Heart right ventricle (tissue), 16 donors: ENCODE measurements at regions not wholly inside any gene's neighbourhood (a gene's known extent, or its start where the extent isn't known, plus 50 kb on each side); places are given as distances from the start of the nearest gene placed in this dataset.

Experiments
- ATAC-seq, 8 donors: fragments of 200-7000 bp; cut with Tn5 transposase; one replicate each; pipeline ENCODE4 v1.9.1; 2020; ENCODE audit warnings: mild to moderate bottlenecking in 8 of 8, moderate library complexity in 8 of 8, moderate number of reproducible peaks in 1 of 8
- DNase-seq, 2 donors: peaks; one replicate each; pipeline ENCODE4 v3.0.0-alpha.2; 2020
- H3K27ac ChIP-seq, 10 donors: fragments of 200-600 bp; sonication (generic) in 2 of 10; one replicate each; pipeline versions ENCODE4 v1.5.0 to v1.8.0; 2020 to 2022; ENCODE audit warnings: mild to moderate bottlenecking in 3 of 10
- H3K27me3 ChIP-seq, 7 donors: fragments of 200-600 bp; one replicate each; pipeline ENCODE4 v1.8.0; 2021 to 2022; ENCODE audit warnings: mild to moderate bottlenecking in 2 of 7
- H3K36me3 ChIP-seq, 9 donors: fragments of 200-600 bp; sonication (generic) in 1 of 9; one replicate each; pipeline versions ENCODE4 v1.5.0 to v1.8.0; 2020 to 2022; ENCODE audit warnings: mild to moderate bottlenecking in 2 of 9
- H3K4me1 ChIP-seq, 9 donors: fragments of 200-600 bp; sonication (generic) in 1 of 9; one replicate each; pipeline versions ENCODE4 v1.5.0 to v1.8.0; 2020 to 2022; ENCODE audit warnings: mild to moderate bottlenecking in 4 of 9
- H3K4me3 ChIP-seq, 10 donors: fragments of 200-600 bp; sonication (generic) in 2 of 10; one replicate each; pipeline versions ENCODE4 v1.5.0 to v1.8.0; 2020 to 2022; ENCODE audit warnings: mild to moderate bottlenecking in 7 of 10, moderate library complexity in 2 of 10
- H3K9me3 ChIP-seq, 11 donors: fragments of 200-600 bp in 10 of 11; sonication (generic) in 2 of 11; one replicate each; pipeline versions ENCODE4 v1.5.0 to v1.8.0; 2013 to 2022; ENCODE audit warnings: mild to moderate bottlenecking in 2 of 11, control low read depth in 1 of 11, moderate library complexity in 1 of 11
- CTCF ChIP-seq, 9 donors: fragments of 200-600 bp; sonication (generic) in 2 of 9; IDR thresholded peaks; one replicate each; pipeline versions ENCODE4 v1.5.0 to v1.8.0; 2021 to 2022; ENCODE audit warnings: antibody characterized with exemption in 9 of 9, mild to moderate bottlenecking in 5 of 9, moderate library complexity in 1 of 9
- WGBS, 2 donors: extraction: QIAGEN DNeasy Blood & Tissue Kit; methylation state at CpG; one replicate each; pipeline ENCODE4 v1.1.7; 2013; ENCODE audit warnings: inconsistent platforms in 1 of 2; 5-methylcytosine and 5-hydroxymethylcytosine counted together
- intact Hi-C, 10 donors: fragments of 100-400 bp; cut with DNase I; formaldehyde crosslinking; loops; one replicate each; pipeline versions ENCODE4 v1.11.1 to v1.14.2; 2022
- donor health status: Arrhythmogenic right ventricular cardiomyopathy.
- donor health status: ischemic (EF 13 %, LVEDD 7.1; RV severe dilation, severe dysfunction).
- donor health status: healthy with polysubstance abuse.
- donor health status: DM: no; HTN: yes; CAD: no.
- donor health status: DM: no; HTN: no; CAD: no.
- donor health status: ischemic (EF 25% LVEDD 6.9; RV normal size, moderate dysfunction).
- donor health status: ischemic (EF 25% LVEDD 5.7; RV mildly dilated, moderate dysfunction).
- donor health status: healthy.
- donor health status: DM: yes; HTN: yes; CAD: no.
- donor health status: Ischemic cardiomyopathy.
- donor health status: ischemic (EF 35%, LVEDD 5.7; RV mildly dilated, moderate dysfunction).
- donor health status: nonischemic (EF 11% LVEDD 7.7; RV severe dilation, severe dysfunction).
- donor health status: DM: yes; HTN: yes; CAD: no.
- donor health status: PGD.
- donor health status: ischemic (EF 29% LVEDD 5.4; RV normal size, mild dysfunction).
- donor health status: nonischemic (EF 23%, LVEDD 6.1; RV moderate dilation, normal function).

GRCh38 chr2:82289446-82289845 lies 1984.9 kb upstream of the LRRTM1 start:
- Histone ChIP-seq H3K36me3 (no peaks in the 10 kb centered on the region), H3K27me3 (no peaks in the 10 kb centered on the region), H3K4me1 (no peaks in the 10 kb centered on the region), H3K4me3 (no peak overlapping the region), H3K27ac (no peak overlapping the region), H3K9me3 (no peaks in the 10 kb centered on the region)
- no peak for DNase-seq
- no peak for ATAC-seq
- 90 to 92% methylated on average over 1 of the region's 1 CpG for WGBS, 2 donors
- TF ChIP-seq CTCF (IDR thresholded peaks at IDR 0.05): no peak
- intact Hi-C loops: no loop called here

GRCh38 chr2:82283075-82283474 lies 1978.5 kb upstream of the LRRTM1 start:
- 67 to 80% methylated on average over 2 of the region's 2 CpGs for WGBS, 2 donors

GRCh38 chr2:82282111-82282882 lies 1977.7 kb upstream of the LRRTM1 start:
- no peaks in the 10 kb centered on the region for H3K36me3 ChIP-seq
- ATAC-seq: no peak
- H3K27me3 ChIP-seq: no peaks in the 10 kb centered on the region
- DNase-seq: no peak
- intact Hi-C loops: no loop called here
- no peak overlapping the region for H3K27ac ChIP-seq
- H3K4me1 ChIP-seq: no peaks in the 10 kb centered on the region
- peaks cover 0 to 5% (median 0%) of the 10 kb centered on the region in 11 donors for H3K9me3 ChIP-seq
- no peak overlapping the region for H3K4me3 ChIP-seq
- 73 to 78% methylated on average over 16 of the region's 16 CpGs for WGBS, 2 donors
- no peak for TF ChIP-seq CTCF (IDR thresholded peaks at IDR 0.05)

More at GRCh38 chr2:82283075-82283474, 1978.5 kb upstream of the LRRTM1 start:
- Histone ChIP-seq H3K27ac (no peak overlapping the region), H3K27me3 (no peaks in the 10 kb centered on the region), H3K9me3 (peaks cover 0 to 5% (median 0%) of the 10 kb centered on the region in 11 donors), H3K4me1 (no peaks in the 10 kb centered on the region), H3K4me3 (no peak overlapping the region), H3K36me3 (no peaks in the 10 kb centered on the region)
- no peak for TF ChIP-seq CTCF (IDR thresholded peaks at IDR 0.05)
- intact Hi-C loops: no loop called here
- no peak for ATAC-seq
- DNase-seq: no peak

- Histone ChIP-seq H3K4me1 (no peaks in the 10 kb centered on the region), H3K36me3 (no peaks in the 10 kb centered on the region), H3K27ac (no peak overlapping the region), H3K9me3 (peaks cover 0 to 6% (median 0%) of the 10 kb centered on the region in 11 donors), H3K27me3 (no peaks in the 10 kb centered on the region), H3K4me3 (no peak overlapping the region)
- DNase-seq (no peak), ATAC-seq (no peak)
- intact Hi-C loops: no loop called here
- TF ChIP-seq CTCF (IDR thresholded peaks at IDR 0.05): no peak
- WGBS, 2 donors: 55 to 57% methylated on average over 1 of the region's 1 CpG
Observed at GRCh38 chr2:82279367-82279766, 1974.8 kb upstream of the LRRTM1 start.
